Renal cortical epithelial cell (primary cell): ENCODE measurements at regions not wholly inside any gene's neighbourhood (a gene's known extent, or its start where the extent isn't known, plus 50 kb on each side); places are given as distances from the start of the nearest gene placed in this dataset.

Experiments
- DNase-seq: peaks from one replicate; pipeline ENCODE4 v3.0.0-alpha.2; 2011; ENCODE audit warnings: low read depth

- DNase-seq: no peak
Observed at GRCh38 chr4:146023334-146023967, 84.8 kb upstream of the ZNF827 start.

GRCh38 chr4:146022541-146022940 is 83.9 kb upstream of the ZNF827 start:
- no peak for DNase-seq

- DNase-seq: no peak
Observed at GRCh38 chr4:146018247-146018646, 79.6 kb upstream of the ZNF827 start.

- no peak for DNase-seq
Observed at GRCh38 chr4:146004730-146005129, 66.1 kb upstream of the ZNF827 start.

GRCh38 chr4:145988628-145989027 is 50.0 kb upstream of the ZNF827 start:
- DNase-seq: no peak
